ENCODE measurements at regions not wholly inside any gene's neighbourhood (a gene's known extent, or its start where the extent isn't known, plus 50 kb on each side); places are given as distances from the start of the nearest gene placed in this dataset.

DNA sequence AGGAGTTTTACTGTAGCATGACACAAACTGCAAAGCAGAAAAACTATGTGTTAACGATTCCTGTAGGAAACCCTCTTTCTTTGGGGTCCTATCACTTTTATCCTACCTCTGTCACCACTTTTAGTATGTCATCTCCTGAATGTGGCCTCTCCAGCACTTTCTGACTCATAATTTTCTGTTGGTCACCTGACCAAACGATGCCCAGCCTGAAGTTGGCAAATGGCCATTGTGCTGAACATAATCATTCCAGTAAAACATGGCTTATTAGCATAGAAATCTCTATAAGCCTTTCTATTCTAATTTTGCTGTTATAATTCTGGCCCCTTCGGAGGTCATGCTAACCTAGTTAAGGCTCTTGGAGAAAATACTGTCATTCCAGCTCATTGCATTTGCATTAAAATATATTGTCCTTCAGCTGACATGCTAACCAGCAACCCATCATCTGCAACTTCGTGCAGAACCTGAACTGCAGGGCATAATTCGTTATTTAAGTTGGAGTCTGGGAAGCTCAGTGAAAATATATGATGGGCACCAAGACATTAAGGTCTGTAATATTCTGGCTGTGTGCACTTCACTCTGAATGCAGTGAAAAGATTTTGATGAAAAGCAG, 140.3 kb downstream of the NMUR2 start:
- H3K36me3 ChIP-seq = no peaks in the 10 kb centered on the region
- 46 to 52% methylated on average over 5 of the region's 5 CpGs for WGBS, 2 donors
- H3K4me3 ChIP-seq = no peak overlapping the region
- no peaks in the 10 kb centered on the region for H3K4me1 ChIP-seq
- H3K9me3 ChIP-seq = no peaks in the 10 kb centered on the region
- DNase-seq = no peak
- intact Hi-C loops (cut with DNase I) = no loop called here
- H3K27ac ChIP-seq = no peak overlapping the region
- TF ChIP-seq POLR2A (IDR thresholded peaks at IDR 0.05) = no peak
- TF ChIP-seq, protein P1, sequence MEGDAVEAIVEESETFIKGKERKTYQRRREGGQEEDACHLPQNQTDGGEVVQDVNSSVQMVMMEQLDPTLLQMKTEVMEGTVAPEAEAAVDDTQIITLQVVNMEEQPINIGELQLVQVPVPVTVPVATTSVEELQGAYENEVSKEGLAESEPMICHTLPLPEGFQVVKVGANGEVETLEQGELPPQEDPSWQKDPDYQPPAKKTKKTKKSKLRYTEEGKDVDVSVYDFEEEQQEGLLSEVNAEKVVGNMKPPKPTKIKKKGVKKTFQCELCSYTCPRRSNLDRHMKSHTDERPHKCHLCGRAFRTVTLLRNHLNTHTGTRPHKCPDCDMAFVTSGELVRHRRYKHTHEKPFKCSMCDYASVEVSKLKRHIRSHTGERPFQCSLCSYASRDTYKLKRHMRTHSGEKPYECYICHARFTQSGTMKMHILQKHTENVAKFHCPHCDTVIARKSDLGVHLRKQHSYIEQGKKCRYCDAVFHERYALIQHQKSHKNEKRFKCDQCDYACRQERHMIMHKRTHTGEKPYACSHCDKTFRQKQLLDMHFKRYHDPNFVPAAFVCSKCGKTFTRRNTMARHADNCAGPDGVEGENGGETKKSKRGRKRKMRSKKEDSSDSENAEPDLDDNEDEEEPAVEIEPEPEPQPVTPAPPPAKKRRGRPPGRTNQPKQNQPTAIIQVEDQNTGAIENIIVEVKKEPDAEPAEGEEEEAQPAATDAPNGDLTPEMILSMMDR (IDR thresholded peaks at IDR 0.05) = no peak
- H3K27me3 ChIP-seq = no peaks in the 10 kb centered on the region

DNA sequence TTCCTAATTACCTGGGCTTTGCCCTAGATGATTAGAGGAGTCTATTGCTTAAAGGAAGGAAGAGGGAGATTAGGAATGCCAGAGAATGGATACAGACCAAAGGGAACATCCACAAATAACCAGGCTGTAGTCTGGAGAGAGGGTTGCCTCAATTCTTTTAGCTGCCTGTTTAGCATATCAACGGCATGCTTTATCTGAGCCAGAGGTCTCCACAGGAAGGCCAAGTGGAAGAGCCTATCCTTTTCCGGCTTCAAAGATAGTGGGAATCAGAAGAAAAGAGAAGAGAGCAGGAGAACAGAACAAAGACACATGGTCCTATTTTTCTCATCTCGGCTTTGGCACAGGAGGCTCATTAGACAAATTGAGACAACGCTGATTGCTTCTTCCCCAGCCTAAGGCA, 142.4 kb downstream of the NMUR2 start:
- Histone ChIP-seq H3K36me3 (no peaks in the 10 kb centered on the region), H3K4me3 (no peak overlapping the region), H3K4me1 (no peaks in the 10 kb centered on the region), H3K9me3 (no peaks in the 10 kb centered on the region), H3K27ac (no peak overlapping the region), H3K27me3 (no peaks in the 10 kb centered on the region)
- intact Hi-C loops (cut with DNase I) = no loop called here
- TF ChIP-seq, protein P1 (IDR thresholded peaks at IDR 0.05) = no peak
- TF ChIP-seq POLR2A (IDR thresholded peaks at IDR 0.05) = no peak
- no peak for DNase-seq
- 55 to 60% methylated on average over 2 to 4 of the region's 4 CpGs for WGBS, 2 donors

DNA sequence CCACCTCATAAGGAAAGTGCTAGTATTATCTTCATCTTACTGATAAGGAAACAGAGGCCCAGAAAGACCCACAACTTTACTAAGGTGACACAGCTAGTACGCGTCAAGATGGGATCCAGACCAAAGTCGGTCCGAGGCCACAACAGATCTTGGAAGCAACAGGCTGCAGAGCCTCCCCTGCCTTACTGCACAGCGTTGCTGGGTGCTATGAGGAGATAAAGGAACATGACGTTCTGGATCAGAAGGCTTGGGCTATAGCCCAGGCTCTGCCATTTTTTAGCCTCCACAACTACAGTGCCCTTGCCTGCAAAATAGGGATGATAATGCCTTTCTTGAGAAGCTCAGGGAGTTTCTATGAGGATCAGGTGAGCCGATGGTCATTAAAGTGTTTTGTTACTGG, 144.1 kb downstream of the NMUR2 start:
- WGBS, 2 donors = 71 to 81% methylated on average over 5 to 6 of the region's 7 CpGs
- H3K27me3 ChIP-seq = no peaks in the 10 kb centered on the region
- H3K4me3 ChIP-seq = no peak overlapping the region
- H3K4me1 ChIP-seq = no peaks in the 10 kb centered on the region
- H3K9me3 ChIP-seq = no peaks in the 10 kb centered on the region
- no peaks in the 10 kb centered on the region for H3K36me3 ChIP-seq
- TF ChIP-seq POLR2A (IDR thresholded peaks at IDR 0.05) = no peak
- TF ChIP-seq, protein P1 (IDR thresholded peaks at IDR 0.05) = no peak
- no peak for DNase-seq
- intact Hi-C loops (cut with DNase I) = no loop called here
- no peak overlapping the region for H3K27ac ChIP-seq

DNA sequence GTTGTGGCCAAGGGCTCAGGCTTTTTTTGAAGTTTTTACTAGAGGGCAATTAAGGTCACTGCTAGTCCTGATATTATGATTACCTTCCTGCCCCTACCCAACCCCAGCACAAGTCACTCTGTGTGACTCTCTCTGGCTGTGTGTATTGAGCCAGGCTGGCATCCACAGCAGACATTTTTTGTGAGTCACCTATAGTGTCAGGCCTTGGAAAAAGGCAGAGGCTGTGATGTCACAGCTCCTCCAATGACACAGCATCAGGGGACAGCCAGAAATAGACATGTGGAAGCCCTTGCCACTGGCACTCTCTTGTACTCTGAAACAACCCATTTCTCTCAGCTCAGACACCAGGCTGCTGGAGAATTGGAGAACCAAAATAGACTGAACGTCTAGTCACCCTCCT, 145.4 kb downstream of the NMUR2 start:
- TF ChIP-seq, protein P1 (IDR thresholded peaks at IDR 0.05) = no peak
- TF ChIP-seq POLR2A (IDR thresholded peaks at IDR 0.05) = no peak
- Histone ChIP-seq H3K4me1 (no peaks in the 10 kb centered on the region), H3K9me3 (no peaks in the 10 kb centered on the region), H3K27ac (no peak overlapping the region), H3K36me3 (no peaks in the 10 kb centered on the region), H3K4me3 (no peak overlapping the region), H3K27me3 (no peaks in the 10 kb centered on the region)
- DNase-seq = no peak
- 29% methylated on average over 1 of the region's 1 CpG; no CpG with 5 or more reads in 1 of the 2 donors for WGBS, 2 donors
- intact Hi-C loops (cut with DNase I) = no loop called here

DNA sequence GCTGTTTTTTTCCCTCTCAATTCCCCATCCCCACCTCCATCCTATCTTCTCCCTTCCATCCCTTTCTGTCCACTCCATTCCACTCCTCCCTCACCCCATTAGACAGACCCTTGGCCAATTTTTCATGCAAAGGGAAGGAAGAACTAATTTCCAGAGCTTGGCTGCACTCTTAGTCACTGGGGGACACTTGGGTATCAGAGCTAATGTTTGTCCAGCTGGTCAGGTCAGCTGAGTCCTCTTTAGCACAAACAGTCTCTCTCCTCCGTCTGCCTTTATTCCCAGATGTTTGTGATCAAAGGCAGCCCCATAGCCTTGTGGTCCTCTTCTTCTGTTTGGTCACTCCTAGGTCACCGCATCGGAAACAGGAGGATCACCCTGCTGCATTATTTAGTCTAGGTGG, 148.5 kb downstream of the NMUR2 start:
- H3K9me3 ChIP-seq = no peaks in the 10 kb centered on the region
- no peaks in the 10 kb centered on the region for H3K27me3 ChIP-seq
- DNase-seq = no peak
- no peak overlapping the region for H3K4me3 ChIP-seq
- H3K27ac ChIP-seq = no peak overlapping the region
- no peak for TF ChIP-seq POLR2A (IDR thresholded peaks at IDR 0.05)
- TF ChIP-seq, protein P1 (IDR thresholded peaks at IDR 0.05) = no peak
- H3K36me3 ChIP-seq = no peaks in the 10 kb centered on the region
- intact Hi-C loops (cut with DNase I) = no loop called here
- 36 to 49% methylated on average over 3 of the region's 3 CpGs for WGBS, 2 donors
- H3K4me1 ChIP-seq = no peaks in the 10 kb centered on the region

Measured in esophagus squamous epithelium (tissue), 5 donors.